ENCODE measurements at regions not wholly inside any gene's neighbourhood (a gene's known extent, or its start where the extent isn't known, plus 50 kb on each side); places are given as distances from the start of the nearest gene placed in this dataset.

DNA sequence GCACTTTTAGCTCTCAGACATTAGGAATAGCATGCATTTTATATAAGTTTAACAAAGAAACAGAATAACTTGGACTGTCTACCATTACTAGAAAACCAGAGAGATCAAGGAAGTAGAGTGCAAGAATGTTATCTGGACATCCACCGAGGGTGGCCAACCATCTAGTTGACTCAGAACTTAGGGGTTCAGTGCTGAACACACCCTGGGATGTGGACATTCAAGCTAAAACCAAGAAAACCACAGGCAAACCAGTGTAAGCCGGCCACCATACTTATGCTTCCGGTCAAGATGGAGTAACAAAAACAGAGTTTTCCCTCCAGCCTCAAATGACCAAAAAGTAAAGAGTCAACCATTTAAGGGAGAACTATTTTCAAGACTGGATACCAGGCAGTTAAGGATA lies 181.4 kb upstream of the MXRA5 start:
- TF ChIP-seq, protein P1, sequence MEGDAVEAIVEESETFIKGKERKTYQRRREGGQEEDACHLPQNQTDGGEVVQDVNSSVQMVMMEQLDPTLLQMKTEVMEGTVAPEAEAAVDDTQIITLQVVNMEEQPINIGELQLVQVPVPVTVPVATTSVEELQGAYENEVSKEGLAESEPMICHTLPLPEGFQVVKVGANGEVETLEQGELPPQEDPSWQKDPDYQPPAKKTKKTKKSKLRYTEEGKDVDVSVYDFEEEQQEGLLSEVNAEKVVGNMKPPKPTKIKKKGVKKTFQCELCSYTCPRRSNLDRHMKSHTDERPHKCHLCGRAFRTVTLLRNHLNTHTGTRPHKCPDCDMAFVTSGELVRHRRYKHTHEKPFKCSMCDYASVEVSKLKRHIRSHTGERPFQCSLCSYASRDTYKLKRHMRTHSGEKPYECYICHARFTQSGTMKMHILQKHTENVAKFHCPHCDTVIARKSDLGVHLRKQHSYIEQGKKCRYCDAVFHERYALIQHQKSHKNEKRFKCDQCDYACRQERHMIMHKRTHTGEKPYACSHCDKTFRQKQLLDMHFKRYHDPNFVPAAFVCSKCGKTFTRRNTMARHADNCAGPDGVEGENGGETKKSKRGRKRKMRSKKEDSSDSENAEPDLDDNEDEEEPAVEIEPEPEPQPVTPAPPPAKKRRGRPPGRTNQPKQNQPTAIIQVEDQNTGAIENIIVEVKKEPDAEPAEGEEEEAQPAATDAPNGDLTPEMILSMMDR (conservative IDR thresholded peaks at IDR 0.05; ENCODE audit: low read length), result no peak
- TF ChIP-seq EZH2phosphoT487 (IDR thresholded peaks at IDR 0.05; ENCODE audit: borderline replicate concordance, low read depth, low read length), result no peak

Measured in OCI-LY7 (cell line).